Sigmoid colon (tissue), 4 donors: ENCODE measurements at regions not wholly inside any gene's neighbourhood (a gene's known extent, or its start where the extent isn't known, plus 50 kb on each side); places are given as distances from the start of the nearest gene placed in this dataset.

Experiments used
- CTCF ChIP-seq, 4 experiments: fragments of 450-650 bp in 3 of 4; fragments of 200-600 bp in 1 of 4; IDR thresholded peaks; one replicate each; pipeline ENCODE4 v1.5.1; 2016 to 2019; ENCODE audit warnings: antibody characterized with exemption in 4 of 4, mild to moderate bottlenecking in 3 of 4, moderate library complexity in 2 of 4
- EP300 ChIP-seq, 4 donors: sonication (generic); formaldehyde crosslinking; IDR thresholded peaks; one replicate each; pipeline ENCODE4 v1.6.1; 2017; ENCODE audit warnings: antibody characterized with exemption in 4 of 4
- POLR2A ChIP-seq, 2 donors: fragments of 450-650 bp; IDR thresholded peaks; one replicate each; pipeline ENCODE4 v1.6.1; 2016; ENCODE audit warnings: antibody characterized with exemption in 2 of 2, mild to moderate bottlenecking in 2 of 2, moderate library complexity in 2 of 2
- POLR2AphosphoS5 ChIP-seq, 4 donors: sonication (generic); formaldehyde crosslinking; IDR thresholded peaks; one replicate each; pipeline ENCODE4 v1.6.1; 2017; ENCODE audit warnings: antibody characterized with exemption in 4 of 4

DNA sequence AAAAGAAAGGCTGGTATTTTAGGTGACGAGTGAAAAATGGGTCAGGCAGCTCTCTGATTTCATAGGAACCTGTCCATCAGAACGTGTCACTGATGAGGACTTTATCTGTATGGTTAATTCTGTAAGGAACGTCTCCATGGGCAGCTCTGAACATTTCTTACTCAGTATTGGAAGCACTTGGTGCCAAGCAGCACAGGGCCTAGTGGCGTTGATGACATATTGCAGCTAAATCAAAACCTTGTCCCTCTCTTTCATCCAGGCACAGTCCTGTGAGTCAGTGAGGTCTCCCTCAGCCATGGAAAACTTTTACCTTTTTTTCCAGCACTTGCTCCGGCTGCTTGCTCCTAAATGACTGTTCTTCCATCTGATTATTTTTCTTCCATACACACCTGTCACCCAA is 301.9 kb downstream of the DHX15 start:
- TF ChIP-seq POLR2AphosphoS5 (IDR thresholded peaks at IDR 0.05) (no peak), CTCF (IDR thresholded peaks at IDR 0.05) (no peak), POLR2A (IDR thresholded peaks at IDR 0.05) (no peak), EP300 (IDR thresholded peaks at IDR 0.05) (no peak)
